Endothelial cell of hepatic sinusoid (primary cell): ENCODE measurements at regions not wholly inside any gene's neighbourhood (a gene's known extent, or its start where the extent isn't known, plus 50 kb on each side); places are given as distances from the start of the nearest gene placed in this dataset.

Experiments
- in situ Hi-C: cut with HindIII; loops from 2 replicates; pipeline ENCODE4 v1.10.0; 2017; ENCODE audit warnings: low sequenced_read_pairs

- in situ Hi-C loops: no loop called here
Measured at GRCh38 chr2:65554765-65555591, 122.6 kb upstream of the SPRED2 start.

DNA sequence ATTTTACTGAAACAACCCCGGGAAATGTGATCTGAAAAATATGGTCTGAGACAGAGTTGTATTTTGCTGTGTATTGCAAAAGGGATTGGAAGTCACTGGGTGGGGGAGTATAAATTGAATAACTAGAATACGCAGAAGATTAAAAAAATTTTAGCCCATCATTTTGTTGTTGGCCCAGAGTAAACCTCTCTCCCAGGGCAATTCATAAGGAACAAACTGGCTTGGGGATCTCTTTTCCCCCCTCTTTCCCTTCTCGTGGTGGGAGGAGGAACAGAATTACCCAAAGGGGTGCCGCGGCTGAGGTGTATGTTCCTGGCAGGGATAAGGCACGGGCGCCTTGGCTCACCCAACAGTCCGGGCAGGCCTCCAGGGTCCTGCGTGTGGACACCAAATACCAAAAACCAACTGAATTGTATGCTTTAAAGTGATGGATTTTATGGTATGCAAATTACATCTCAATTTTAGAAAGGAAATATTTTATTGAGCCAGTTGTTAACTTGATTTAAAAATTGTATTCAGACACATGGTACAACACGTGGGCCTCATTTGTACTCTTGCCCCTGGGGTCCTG is 121.2 kb upstream of the SPRED2 start:
- in situ Hi-C loops: no loop called here

- in situ Hi-C loops: no loop called here
Measured at GRCh38 chr2:65551528-65551927, 119.1 kb upstream of the SPRED2 start.

- in situ Hi-C loops: no loop called here
Measured at GRCh38 chr2:65550246-65550645, 117.8 kb upstream of the SPRED2 start.

DNA sequence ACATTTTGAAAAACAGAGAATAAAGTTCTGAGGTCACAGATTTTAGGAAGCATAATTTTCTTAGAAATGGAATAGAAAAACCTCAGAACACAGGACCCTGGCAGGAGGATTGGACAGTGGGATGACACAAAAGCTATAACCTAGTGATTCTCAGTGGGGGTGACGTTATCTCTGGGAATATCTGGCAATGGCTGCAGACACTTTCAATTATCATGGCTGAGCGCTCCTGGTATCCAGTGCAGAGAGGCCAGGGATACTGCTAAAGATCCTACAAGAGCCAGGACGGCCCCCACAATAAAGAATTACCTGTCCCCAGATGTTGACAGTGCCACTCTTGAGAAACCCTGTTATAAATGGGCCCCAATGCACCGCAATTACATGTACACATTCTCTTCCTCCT is 117.2 kb upstream of the SPRED2 start:
- in situ Hi-C loops: loop anchor here (25.0 kb wide), 1 partner anchor 287 kb away; no protein-coding TSS in a partner anchor

- in situ Hi-C loops: loop anchor here (25.0 kb wide), 1 partner anchor 287 kb away; no protein-coding TSS in a partner anchor
Measured at GRCh38 chr2:65549257-65549627, 116.8 kb upstream of the SPRED2 start.

GRCh38 chr2:65548576-65549256 is 116.3 kb upstream of the SPRED2 start:
- in situ Hi-C loops: loop anchor here (25.0 kb wide), 1 partner anchor 286 kb away; no protein-coding TSS in a partner anchor

DNA sequence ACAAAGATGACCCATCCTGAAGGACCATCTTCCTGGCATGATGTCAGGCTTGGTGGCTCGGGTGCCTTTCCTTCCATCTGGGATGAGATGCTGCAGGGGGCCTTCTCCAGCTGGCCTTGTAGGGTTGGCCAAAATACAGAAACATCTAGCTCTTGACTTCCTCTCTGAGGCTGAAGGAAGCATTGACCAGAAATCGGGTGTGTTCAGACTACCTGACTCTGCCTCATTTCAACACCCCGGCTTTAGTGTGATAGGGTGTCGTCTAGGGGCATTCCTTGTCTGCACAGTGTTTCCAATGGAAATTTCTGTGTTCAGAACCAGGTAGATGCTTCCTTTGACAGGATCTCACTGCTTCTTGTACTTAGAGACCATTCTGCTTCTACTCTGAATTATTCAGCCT is 115.7 kb upstream of the SPRED2 start:
- in situ Hi-C loops: loop anchor here (25.0 kb wide), 1 partner anchor 286 kb away; no protein-coding TSS in a partner anchor

GRCh38 chr2:65545837-65546805 is 113.7 kb upstream of the SPRED2 start:
- in situ Hi-C loops: loop anchor here (25.0 kb wide), 1 partner anchor 284 kb away; no protein-coding TSS in a partner anchor

GRCh38 chr2:65541773-65542172 is 109.4 kb upstream of the SPRED2 start:
- in situ Hi-C loops: loop anchor here (5.0 to 25.0 kb wide), 2 partner anchors 51 to 279 kb away; no protein-coding TSS in a partner anchor

DNA sequence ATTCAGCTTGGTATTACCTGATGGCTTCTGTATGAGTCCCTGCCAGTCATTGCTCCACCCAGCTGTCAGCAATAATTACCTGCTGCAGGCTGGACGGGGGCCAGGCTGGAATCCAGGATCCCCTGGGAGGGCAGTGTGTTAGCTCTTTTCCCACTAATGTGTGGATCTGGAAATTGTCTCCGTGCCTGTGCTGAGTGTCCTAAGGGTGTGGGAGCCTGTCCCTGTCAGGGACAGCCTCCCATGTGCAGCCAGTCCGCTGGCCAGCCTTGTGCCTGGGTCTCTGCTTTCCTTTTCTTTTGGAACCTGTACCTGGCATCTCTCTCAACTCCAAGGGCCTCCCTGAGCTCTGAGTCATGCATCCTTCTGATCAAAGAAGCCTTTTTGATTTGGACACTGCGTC is 107.2 kb upstream of the SPRED2 start:
- in situ Hi-C loops: loop anchor here (5.0 to 25.0 kb wide), 2 partner anchors 53 to 277 kb away; no protein-coding TSS in a partner anchor

- in situ Hi-C loops: loop anchor here (25.0 kb wide), 1 partner anchor 276 kb away; no protein-coding TSS in a partner anchor
Measured at GRCh38 chr2:65537651-65538385, 105.4 kb upstream of the SPRED2 start.

GRCh38 chr2:65536596-65536995 is 104.2 kb upstream of the SPRED2 start:
- in situ Hi-C loops: loop anchor here (25.0 kb wide), 1 partner anchor 274 kb away; no protein-coding TSS in a partner anchor

DNA sequence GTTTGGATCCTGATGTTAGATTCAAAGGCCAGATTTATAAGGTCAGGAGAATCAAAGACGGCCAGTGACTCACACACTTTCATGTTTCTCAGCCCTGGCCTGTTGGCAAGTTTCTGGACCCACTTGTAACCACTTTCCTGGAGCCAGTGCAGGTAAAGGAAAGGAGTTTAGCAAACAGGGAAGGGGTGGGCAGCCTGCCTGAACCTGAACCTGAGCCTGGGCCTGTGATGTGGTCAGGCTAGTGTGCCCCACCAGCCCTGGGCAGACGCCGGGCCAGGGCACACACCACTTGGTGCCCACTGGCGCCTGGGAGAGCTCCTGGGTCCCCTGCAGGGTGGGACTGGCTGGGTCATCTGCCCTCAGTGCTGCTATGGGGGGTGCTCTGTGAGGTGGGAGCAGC is 100.5 kb upstream of the SPRED2 start:
- in situ Hi-C loops: loop anchor here (25.0 kb wide), 1 partner anchor 271 kb away; no protein-coding TSS in a partner anchor

DNA sequence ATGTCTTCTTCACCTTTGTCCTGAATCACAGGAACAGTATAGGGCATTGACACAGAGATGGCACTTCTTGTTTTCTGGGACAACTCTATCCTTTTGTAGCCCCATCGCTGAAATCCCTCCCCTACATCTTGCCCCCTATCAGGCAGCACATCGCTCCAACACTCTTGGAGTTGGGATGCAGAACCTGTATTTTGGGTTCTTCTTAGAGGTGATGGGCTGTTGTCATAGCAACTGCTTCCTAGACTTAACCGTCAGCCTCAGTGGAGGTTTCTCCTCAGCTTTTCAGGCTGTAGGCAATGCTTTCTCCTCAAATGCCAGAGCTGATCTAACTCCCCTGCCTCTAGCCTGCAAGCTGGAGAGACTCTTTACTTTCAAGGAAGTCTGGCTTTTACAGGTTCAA is 99.9 kb upstream of the SPRED2 start:
- in situ Hi-C loops: loop anchor here (25.0 kb wide), 1 partner anchor 270 kb away; no protein-coding TSS in a partner anchor

DNA sequence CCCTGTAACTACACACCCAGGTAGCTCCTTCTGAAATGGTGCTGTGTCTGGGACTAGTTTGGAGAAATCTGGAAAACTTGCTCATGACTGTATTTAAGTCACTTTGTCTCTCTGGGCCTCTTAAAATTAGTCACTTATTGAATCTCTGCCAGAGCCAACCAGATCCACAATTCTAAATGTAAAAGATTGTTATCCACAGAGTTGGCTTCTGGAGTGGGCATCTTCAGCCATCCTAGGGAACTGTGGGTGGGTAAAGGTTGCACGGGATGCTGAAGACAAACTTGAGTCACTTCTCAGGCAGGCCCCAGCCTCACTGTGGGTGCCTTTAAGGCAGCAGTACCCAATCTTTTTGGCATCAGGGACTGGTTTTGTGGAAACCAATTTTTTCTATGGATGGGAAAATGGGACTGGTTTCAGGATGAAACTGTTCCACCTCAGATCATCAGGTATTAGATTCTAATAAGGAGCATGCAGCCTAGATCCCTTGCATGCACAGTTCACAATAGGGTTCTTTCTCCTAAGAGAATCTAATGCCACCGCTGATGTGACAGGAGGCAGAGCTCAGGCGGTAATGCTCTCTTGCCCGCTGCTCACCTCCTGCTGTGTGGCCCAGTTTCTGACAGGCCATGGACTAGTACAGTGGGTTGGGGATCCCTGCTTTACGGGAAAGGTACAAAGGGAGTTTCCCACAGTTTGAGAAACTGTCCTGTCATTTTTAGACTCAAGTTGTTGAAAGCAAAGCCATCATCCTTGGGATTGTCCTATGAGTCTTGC is 98.3 kb upstream of the SPRED2 start:
- in situ Hi-C loops: loop anchor here (25.0 kb wide), 1 partner anchor 268 kb away; no protein-coding TSS in a partner anchor

DNA sequence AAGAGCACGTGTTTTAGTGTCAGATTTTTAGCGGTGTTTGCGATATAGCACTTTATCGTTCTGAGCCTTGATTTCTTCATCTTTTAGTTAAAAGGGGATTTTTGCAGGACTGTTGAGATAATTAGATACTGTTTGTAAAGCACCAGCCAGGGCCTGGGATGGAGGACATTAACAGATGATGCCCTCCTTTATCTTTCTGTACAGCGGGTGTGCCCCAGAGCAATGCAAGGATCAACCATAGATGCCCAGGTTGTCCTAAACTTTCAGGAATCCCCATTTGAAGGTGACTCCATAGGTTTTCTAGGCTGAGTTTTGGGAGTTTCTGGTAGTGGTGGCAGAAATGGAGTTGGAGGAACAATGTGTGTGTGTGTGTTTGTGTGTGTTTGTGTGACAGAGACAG is 97.0 kb upstream of the SPRED2 start:
- in situ Hi-C loops: loop anchor here (25.0 kb wide), 1 partner anchor 267 kb away; no protein-coding TSS in a partner anchor

- in situ Hi-C loops: loop anchor here (25.0 kb wide), 1 partner anchor 266 kb away; no protein-coding TSS in a partner anchor
Measured at GRCh38 chr2:65528241-65528574, 95.8 kb upstream of the SPRED2 start.
